Small intestine (tissue), 7 donors: ENCODE measurements at regions not wholly inside any gene's neighbourhood (a gene's known extent, or its start where the extent isn't known, plus 50 kb on each side); places are given as distances from the start of the nearest gene placed in this dataset.

Source experiments
- DNase-seq, 2 donors: peaks; one replicate each; pipeline versions ENCODE4 v3.0.0 to v3.0.0-alpha.2; 2013
- FAIRE-seq: peaks from 2 replicates; lab custom pipeline; 2012; peaks lifted over from hg19 to GRCh38; lab: Jason Lieb, UNC
- H3K27ac ChIP-seq, 3 donors: one replicate each; pipeline ENCODE4 v1.5.1; 2013; ENCODE audit warnings: low read length in 2 of 3, mild to moderate bottlenecking in 2 of 3, control low read depth in 1 of 3, inconsistent platforms in 1 of 3, low read depth in 1 of 3, moderate library complexity in 1 of 3
- H3K27me3 ChIP-seq, 3 donors: one replicate each; pipeline ENCODE4 v1.6.1; 2013; ENCODE audit warnings: low read length in 3 of 3, inconsistent platforms in 1 of 3; ENCODE audit not compliant: control insufficient read depth in 3 of 3, insufficient read depth in 3 of 3
- H3K36me3 ChIP-seq, 3 donors: one replicate each; pipeline ENCODE4 v1.6.1; 2013; ENCODE audit warnings: low read length in 3 of 3, inconsistent platforms in 1 of 3, low read depth in 1 of 3, mild to moderate bottlenecking in 1 of 3, moderate library complexity in 1 of 3; ENCODE audit not compliant: control insufficient read depth in 3 of 3, insufficient read depth in 2 of 3
- H3K4me1 ChIP-seq, 3 donors: one replicate each; pipeline ENCODE4 v1.6.1; 2013; ENCODE audit warnings: low read length in 2 of 3, inconsistent platforms in 1 of 3, low read depth in 1 of 3, mild to moderate bottlenecking in 1 of 3, moderate library complexity in 1 of 3; ENCODE audit not compliant: control insufficient read depth in 3 of 3, insufficient read depth in 2 of 3
- H3K4me3 ChIP-seq, 3 donors: one replicate each; pipeline ENCODE4 v1.5.1; 2013; ENCODE audit warnings: low read length in 3 of 3, control low read depth in 1 of 3, inconsistent platforms in 1 of 3, low read depth in 1 of 3, mild to moderate bottlenecking in 1 of 3, moderate library complexity in 1 of 3
- H3K9me3 ChIP-seq, 2 donors: one replicate each; pipeline ENCODE4 v1.6.1; 2013; ENCODE audit warnings: low read depth in 1 of 2, low read length in 1 of 2; ENCODE audit not compliant: control insufficient read depth in 2 of 2, insufficient read depth in 1 of 2
- WGBS, 3 donors: extraction: QIAGEN DNeasy Blood & Tissue Kit; methylation state at CpG; one replicate each; pipeline ENCODE4 v1.1.7; 2013; 5-methylcytosine and 5-hydroxymethylcytosine counted together
- donor health status: healthy with polysubstance abuse.
- donor health status: control.
- donor health status: control.
- donor health status: Bipolar disorder and iron deficiency.
- donor health status: healthy.

GRCh38 chr2:53058526-53058925, 709.1 kb upstream of the CHAC2 start:
- DNase-seq (no peak), FAIRE-seq (no peak)
- no peak overlapping the region for H3K4me3 ChIP-seq
- H3K9me3 ChIP-seq, result no peaks in the 10 kb centered on the region
- no peaks in the 10 kb centered on the region for H3K36me3 ChIP-seq
- H3K27ac ChIP-seq, result no peak overlapping the region
- no peaks in the 10 kb centered on the region for H3K4me1 ChIP-seq
- WGBS, 3 donors, result 82 to 91% (median 86%) methylated on average over 3 of the region's 3 CpGs
- H3K27me3 ChIP-seq, result no peaks in the 10 kb centered on the region

GRCh38 chr2:53053937-53054336, 713.7 kb upstream of the CHAC2 start:
- DNase-seq (no peak), FAIRE-seq (no peak)
- Histone ChIP-seq H3K27me3 (no peaks in the 10 kb centered on the region), H3K4me1 (no peaks in the 10 kb centered on the region), H3K4me3 (no peak overlapping the region), H3K9me3 (no peaks in the 10 kb centered on the region), H3K36me3 (no peaks in the 10 kb centered on the region), H3K27ac (no peak overlapping the region)

- H3K27me3 ChIP-seq, result no peaks in the 10 kb centered on the region
- no peak for FAIRE-seq
- H3K4me3 ChIP-seq, result no peak overlapping the region
- DNase-seq, result no peak
- H3K36me3 ChIP-seq, result no peaks in the 10 kb centered on the region
- H3K27ac ChIP-seq, result no peak overlapping the region
- no peaks in the 10 kb centered on the region for H3K9me3 ChIP-seq
- no peaks in the 10 kb centered on the region for H3K4me1 ChIP-seq
These were observed 716.4 kb upstream of the CHAC2 start for GRCh38 chr2:53051157-53051556.

- Histone ChIP-seq H3K36me3 (no peaks in the 10 kb centered on the region), H3K4me3 (no peak overlapping the region), H3K27ac (no peak overlapping the region), H3K9me3 (no peaks in the 10 kb centered on the region), H3K27me3 (no peaks in the 10 kb centered on the region), H3K4me1 (no peaks in the 10 kb centered on the region)
- no peak for FAIRE-seq
- WGBS, 3 donors, result 62 to 73% (median 64%) methylated on average over 4 of the region's 4 CpGs
- no peak for DNase-seq
These were observed 726.9 kb upstream of the CHAC2 start for GRCh38 chr2:53040536-53041229.

- 0 to 57% (median 26%) methylated on average over 1 of the region's 1 CpG for WGBS, 3 donors
- no peak for FAIRE-seq
- Histone ChIP-seq H3K4me3 (no peak overlapping the region), H3K4me1 (no peaks in the 10 kb centered on the region), H3K27ac (no peak overlapping the region), H3K27me3 (no peaks in the 10 kb centered on the region), H3K36me3 (no peaks in the 10 kb centered on the region), H3K9me3 (no peaks in the 10 kb centered on the region)
- DNase-seq, result no peak
These were observed 731.4 kb upstream of the CHAC2 start for GRCh38 chr2:53036196-53036595.

- Histone ChIP-seq H3K36me3 (no peaks in the 10 kb centered on the region), H3K27ac (no peak overlapping the region), H3K4me1 (no peaks in the 10 kb centered on the region), H3K27me3 (no peaks in the 10 kb centered on the region), H3K4me3 (no peak overlapping the region), H3K9me3 (no peaks in the 10 kb centered on the region)
- FAIRE-seq (no peak), DNase-seq (no peak)
- 53 to 63% (median 57%) methylated on average over 1 of the region's 1 CpG for WGBS, 3 donors
These were observed 732.5 kb upstream of the CHAC2 start for GRCh38 chr2:53035153-53035552.

GRCh38 chr2:53033411-53033810, 734.2 kb upstream of the CHAC2 start:
- H3K27me3 ChIP-seq, result no peaks in the 10 kb centered on the region
- H3K36me3 ChIP-seq, result no peaks in the 10 kb centered on the region
- no peak for FAIRE-seq
- no peak overlapping the region for H3K27ac ChIP-seq
- H3K4me1 ChIP-seq, result no peaks in the 10 kb centered on the region
- no peak for DNase-seq
- H3K4me3 ChIP-seq, result no peak overlapping the region
- H3K9me3 ChIP-seq, result no peaks in the 10 kb centered on the region

- no peak for DNase-seq
- 80 to 89% (median 83%) methylated on average over 6 of the region's 6 CpGs for WGBS, 3 donors
- H3K4me3 ChIP-seq, result no peak overlapping the region
- H3K4me1 ChIP-seq, result no peaks in the 10 kb centered on the region
- H3K36me3 ChIP-seq, result no peaks in the 10 kb centered on the region
- FAIRE-seq, result no peak
- H3K27ac ChIP-seq, result no peak overlapping the region
- no peaks in the 10 kb centered on the region for H3K9me3 ChIP-seq
- no peaks in the 10 kb centered on the region for H3K27me3 ChIP-seq
These were observed 738.7 kb upstream of the CHAC2 start for GRCh38 chr2:53028746-53029423.

GRCh38 chr2:53028225-53028624, 739.4 kb upstream of the CHAC2 start:
- no peaks in the 10 kb centered on the region for H3K9me3 ChIP-seq
- no peaks in the 10 kb centered on the region for H3K36me3 ChIP-seq
- H3K4me3 ChIP-seq, result no peak overlapping the region
- H3K4me1 ChIP-seq, result no peaks in the 10 kb centered on the region
- FAIRE-seq (no peak), DNase-seq (no peak)
- H3K27me3 ChIP-seq, result no peaks in the 10 kb centered on the region
- no peak overlapping the region for H3K27ac ChIP-seq
